GM06990 (cell line): ENCODE measurements at regions not wholly inside any gene's neighbourhood (a gene's known extent, or its start where the extent isn't known, plus 50 kb on each side); places are given as distances from the start of the nearest gene placed in this dataset.

Experiments
- DNase-seq: peaks from one replicate; pipeline ENCODE4 v3.0.0-alpha.2; 2011; ENCODE audit not compliant: insufficient read length; ENCODE audit errors: extremely low read depth
- H3K27me3 ChIP-seq: replicated peaks from 2 replicates; pipeline ENCODE4 v1.6.0; 2011; ENCODE audit warnings: low read length; ENCODE audit not compliant: control insufficient read depth, insufficient read depth
- H3K36me3 ChIP-seq: 2 replicates; pipeline ENCODE4 v1.5.1; 2011; ENCODE audit warnings: low read length; ENCODE audit not compliant: control insufficient read depth, insufficient read depth
- H3K4me3 ChIP-seq: replicated peaks from 2 replicates; pipeline ENCODE4 v1.5.1; 2011; ENCODE audit warnings: low read depth, mild to moderate bottlenecking, control low read depth, low read length
- TF ChIP-seq, protein P1 (sequence below): IDR thresholded peaks from 2 replicates; pipeline ENCODE4 v1.5.1; 2011; ENCODE audit warnings: low read length, control low read depth, mild to moderate bottlenecking, inconsistent platforms; ENCODE audit not compliant: insufficient read depth, poor library complexity, severe bottlenecking

DNA sequence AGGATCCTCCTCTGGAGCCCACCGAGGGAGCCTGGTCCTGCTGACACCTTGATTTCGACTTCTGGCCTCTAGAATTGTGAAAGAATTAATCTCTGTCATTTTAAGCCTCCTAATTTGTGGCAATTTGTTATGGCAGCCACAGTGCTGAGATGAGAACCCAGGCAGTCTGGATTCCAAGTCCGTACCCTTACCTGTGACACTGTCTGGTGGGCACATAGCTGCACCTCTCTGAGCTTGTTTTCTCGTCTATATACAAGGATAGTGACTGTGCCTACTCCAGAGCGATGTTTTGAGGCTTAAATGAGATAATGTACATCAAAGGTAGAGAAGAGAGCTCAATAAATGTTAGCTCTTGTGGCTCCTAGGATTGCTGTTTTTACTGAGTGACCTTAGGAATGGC lies 128.4 kb upstream of the MPHOSPH6 start:
- no peak for DNase-seq
- Histone ChIP-seq H3K27me3 (no peaks in the 10 kb centered on the region; the same call in 1 of the 2 replicates), H3K36me3 (no peaks in the 10 kb centered on the region), H3K4me3 (no peak overlapping the region)
- TF ChIP-seq, protein P1, sequence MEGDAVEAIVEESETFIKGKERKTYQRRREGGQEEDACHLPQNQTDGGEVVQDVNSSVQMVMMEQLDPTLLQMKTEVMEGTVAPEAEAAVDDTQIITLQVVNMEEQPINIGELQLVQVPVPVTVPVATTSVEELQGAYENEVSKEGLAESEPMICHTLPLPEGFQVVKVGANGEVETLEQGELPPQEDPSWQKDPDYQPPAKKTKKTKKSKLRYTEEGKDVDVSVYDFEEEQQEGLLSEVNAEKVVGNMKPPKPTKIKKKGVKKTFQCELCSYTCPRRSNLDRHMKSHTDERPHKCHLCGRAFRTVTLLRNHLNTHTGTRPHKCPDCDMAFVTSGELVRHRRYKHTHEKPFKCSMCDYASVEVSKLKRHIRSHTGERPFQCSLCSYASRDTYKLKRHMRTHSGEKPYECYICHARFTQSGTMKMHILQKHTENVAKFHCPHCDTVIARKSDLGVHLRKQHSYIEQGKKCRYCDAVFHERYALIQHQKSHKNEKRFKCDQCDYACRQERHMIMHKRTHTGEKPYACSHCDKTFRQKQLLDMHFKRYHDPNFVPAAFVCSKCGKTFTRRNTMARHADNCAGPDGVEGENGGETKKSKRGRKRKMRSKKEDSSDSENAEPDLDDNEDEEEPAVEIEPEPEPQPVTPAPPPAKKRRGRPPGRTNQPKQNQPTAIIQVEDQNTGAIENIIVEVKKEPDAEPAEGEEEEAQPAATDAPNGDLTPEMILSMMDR: no peak

DNA sequence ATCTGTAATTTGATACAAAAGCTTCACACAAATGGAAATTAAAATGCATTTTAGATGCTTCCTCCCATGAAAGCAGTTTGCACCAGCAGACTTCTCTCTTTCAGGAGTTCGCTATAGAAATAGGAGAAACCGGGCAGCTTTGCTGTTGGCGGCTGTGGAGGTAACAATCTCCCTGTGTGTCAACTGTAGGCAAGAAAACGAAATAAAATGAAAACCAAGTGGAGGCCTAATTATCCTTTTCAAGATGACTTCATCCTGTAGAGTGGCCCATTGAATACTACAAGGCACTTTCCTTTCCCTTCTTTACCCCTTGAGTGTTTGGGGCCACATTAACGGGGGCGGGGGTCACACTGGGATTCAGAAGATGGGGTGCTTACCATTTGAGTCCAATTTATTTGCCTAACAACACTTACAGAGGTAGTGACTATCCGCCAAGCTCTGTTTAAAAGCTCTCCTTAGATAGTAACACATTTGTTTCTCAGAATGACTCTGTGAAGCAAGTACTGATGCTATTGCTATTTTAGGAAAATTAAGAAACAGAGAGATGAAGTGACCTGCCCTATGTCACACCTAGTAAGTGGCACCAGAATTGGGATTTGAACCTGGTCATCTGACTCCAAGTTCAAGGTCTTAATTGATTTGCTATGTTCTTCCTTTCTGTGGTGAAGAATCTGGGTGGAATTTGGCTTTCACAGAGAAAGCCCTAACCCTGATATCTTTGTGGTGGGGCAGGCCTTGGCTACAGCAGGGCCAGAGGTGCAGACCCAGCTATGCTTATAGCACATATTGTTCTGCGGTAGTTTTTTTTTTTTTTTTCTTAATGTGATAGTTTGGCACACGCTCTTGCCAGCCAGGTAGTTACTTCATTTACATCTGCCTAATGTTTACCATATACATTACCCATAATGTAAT lies 125.5 kb upstream of the MPHOSPH6 start:
- no peaks in the 10 kb centered on the region for H3K36me3 ChIP-seq
- TF ChIP-seq, protein P1: no peak
- no peak for DNase-seq
- no peak overlapping the region for H3K4me3 ChIP-seq
- no peaks in the 10 kb centered on the region; the same call in 1 of the 2 replicates for H3K27me3 ChIP-seq

DNA sequence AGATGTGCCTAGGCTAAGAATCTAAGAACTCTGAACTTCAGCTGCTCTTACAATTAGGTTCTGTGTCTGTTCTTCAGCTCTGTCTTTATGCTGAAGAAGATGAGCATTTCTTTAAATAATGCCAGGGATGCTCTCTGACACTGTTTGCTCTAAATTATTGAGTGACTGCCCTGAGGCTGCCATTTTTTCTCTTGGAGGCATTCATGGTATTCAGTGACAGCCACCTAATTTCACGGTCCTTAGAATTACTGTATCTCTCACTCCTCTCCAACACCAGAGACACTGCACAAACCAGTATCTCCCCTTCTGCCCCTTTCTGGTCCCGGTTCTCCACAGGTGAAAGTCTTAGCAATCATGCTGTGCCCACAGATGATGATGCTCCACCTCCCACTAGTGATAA lies 123.6 kb upstream of the MPHOSPH6 start:
- no peak for DNase-seq
- no peaks in the 10 kb centered on the region for H3K36me3 ChIP-seq
- H3K27me3 ChIP-seq: no peaks in the 10 kb centered on the region; the same call in 1 of the 2 replicates
- TF ChIP-seq, protein P1: no peak
- no peak overlapping the region for H3K4me3 ChIP-seq

DNA sequence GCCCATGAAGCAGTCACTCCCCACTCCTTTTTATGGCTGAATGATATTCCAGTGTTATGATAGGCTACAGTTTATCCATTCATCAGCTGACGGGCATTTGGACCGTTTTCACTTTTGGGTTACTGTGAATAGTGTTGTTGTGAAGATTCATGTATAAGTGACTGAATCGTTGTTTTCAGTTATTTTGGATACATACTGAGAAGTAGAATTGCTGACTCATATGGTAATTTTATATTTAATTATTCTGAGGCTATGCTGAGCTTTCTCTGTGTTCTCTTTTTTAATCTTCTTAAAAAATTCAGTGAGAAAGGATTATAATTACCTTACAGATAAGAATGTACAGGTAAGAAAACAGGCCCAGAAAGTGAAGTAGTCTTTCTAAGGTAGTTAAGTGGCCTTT lies 117.9 kb upstream of the MPHOSPH6 start:
- H3K27me3 ChIP-seq: no peaks in the 10 kb centered on the region
- H3K4me3 ChIP-seq: no peak overlapping the region
- TF ChIP-seq, protein P1: no peak
- DNase-seq: no peak
- H3K36me3 ChIP-seq: no peaks in the 10 kb centered on the region

DNA sequence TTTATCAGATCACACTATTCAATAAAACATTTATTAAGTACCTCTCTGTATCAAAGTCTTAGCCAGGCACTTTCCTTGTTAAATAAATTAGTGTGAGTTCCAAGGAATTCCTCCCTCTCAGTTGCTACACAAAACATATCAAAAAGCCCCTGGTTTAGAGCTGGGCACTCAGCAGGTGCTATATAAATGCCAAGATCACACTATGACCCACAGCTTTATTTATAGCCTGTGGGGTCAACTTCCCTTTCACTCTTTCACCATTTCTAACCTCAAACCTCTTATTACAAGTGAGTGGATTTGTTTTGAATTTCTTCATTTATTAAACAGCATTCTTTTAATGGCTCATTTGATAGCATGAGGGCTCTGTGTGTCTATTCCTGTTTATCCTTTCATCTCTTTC lies 112.6 kb upstream of the MPHOSPH6 start:
- no peaks in the 10 kb centered on the region; the same call in none of the 2 replicates for H3K27me3 ChIP-seq
- no peaks in the 10 kb centered on the region for H3K36me3 ChIP-seq
- no peak overlapping the region for H3K4me3 ChIP-seq
- no peak for DNase-seq
- TF ChIP-seq, protein P1: no peak
